ENCODE measurements at regions not wholly inside any gene's neighbourhood (a gene's known extent, or its start where the extent isn't known, plus 50 kb on each side); places are given as distances from the start of the nearest gene placed in this dataset.
"Not testable (repeated sequence)": the region's sequence is repeated elsewhere in the genome, so short reads cannot be mapped to it uniquely, and the experiment has no call there.

GRCh38 chr9:30977965-30978364 is 1406.5 kb upstream of the ACO1 start:
- no peak for DNase-seq

GRCh38 chr9:30982301-30982700 is 1402.1 kb upstream of the ACO1 start:
- no peak for DNase-seq

- peak; percentile 3 for DNase-seq
These were observed 1388.3 kb upstream of the ACO1 start for GRCh38 chr9:30995956-30996738.

GRCh38 chr9:30996761-30997160 is 1387.7 kb upstream of the ACO1 start:
- no peak for DNase-seq

- DNase-seq: no peak
These were observed 1387.2 kb upstream of the ACO1 start for GRCh38 chr9:30997291-30997690.

- DNase-seq: no peak
These were observed 1379.3 kb upstream of the ACO1 start for GRCh38 chr9:31005086-31005665.

GRCh38 chr9:31013371-31013770 is 1371.1 kb upstream of the ACO1 start:
- no peak for DNase-seq

- no peak for DNase-seq
These were observed 1360.6 kb upstream of the ACO1 start for GRCh38 chr9:31023847-31024246.

GRCh38 chr9:31027678-31028077 is 1356.8 kb upstream of the ACO1 start:
- DNase-seq: peak; percentile 23

- no peak for DNase-seq
These were observed 1356.3 kb upstream of the ACO1 start for GRCh38 chr9:31028137-31028536.

GRCh38 chr9:31030741-31031202 is 1353.7 kb upstream of the ACO1 start:
- peak; percentile 69 for DNase-seq

GRCh38 chr9:31032206-31032605 is 1352.2 kb upstream of the ACO1 start:
- no peak for DNase-seq

- DNase-seq: peak; percentile 83
These were observed 1350.1 kb upstream of the ACO1 start for GRCh38 chr9:31034311-31034710.

GRCh38 chr9:31040564-31040963 is 1343.9 kb upstream of the ACO1 start:
- DNase-seq: no peak

- DNase-seq: no peak
These were observed 1338.6 kb upstream of the ACO1 start for GRCh38 chr9:31045810-31046209.

GRCh38 chr9:31061592-31061991 is 1322.9 kb upstream of the ACO1 start:
- not testable (repeated sequence) for DNase-seq

- no peak for DNase-seq
These were observed 1318.8 kb upstream of the ACO1 start for GRCh38 chr9:31065691-31066090.

GRCh38 chr9:31067418-31067817 is 1317.0 kb upstream of the ACO1 start:
- no peak for DNase-seq

- DNase-seq: no peak
These were observed 1312.7 kb upstream of the ACO1 start for GRCh38 chr9:31071606-31072286.

GRCh38 chr9:31078175-31078574 is 1306.3 kb upstream of the ACO1 start:
- no peak for DNase-seq

GRCh38 chr9:31084350-31084749 is 1300.1 kb upstream of the ACO1 start:
- no peak for DNase-seq

- no peak for DNase-seq
These were observed 1294.8 kb upstream of the ACO1 start for GRCh38 chr9:31089549-31090221.

GRCh38 chr9:31100311-31100710 is 1284.1 kb upstream of the ACO1 start:
- DNase-seq: no peak
